OCI-LY1 (cell line): ENCODE measurements at regions not wholly inside any gene's neighbourhood (a gene's known extent, or its start where the extent isn't known, plus 50 kb on each side); places are given as distances from the start of the nearest gene placed in this dataset.

Experiments
- EZH2 ChIP-seq: fragments of 200-600 bp; sonication (generic), shearing (Covaris generic); IDR thresholded peaks from 2 replicates; pipeline ENCODE4 v1.8.0; 2017; ENCODE audit warnings: borderline replicate concordance, mixed run types, mild to moderate bottlenecking, antibody characterized with exemption, low read length, moderate library complexity, mixed read lengths
- TF ChIP-seq, protein P1 (sequence below): fragments of 200-600 bp; sonication (generic), shearing (Covaris generic); IDR thresholded peaks from 2 replicates; pipeline ENCODE4 v1.5.1; 2017; ENCODE audit warnings: mild to moderate bottlenecking, antibody characterized with exemption, low read length, moderate library complexity, mixed read lengths

DNA sequence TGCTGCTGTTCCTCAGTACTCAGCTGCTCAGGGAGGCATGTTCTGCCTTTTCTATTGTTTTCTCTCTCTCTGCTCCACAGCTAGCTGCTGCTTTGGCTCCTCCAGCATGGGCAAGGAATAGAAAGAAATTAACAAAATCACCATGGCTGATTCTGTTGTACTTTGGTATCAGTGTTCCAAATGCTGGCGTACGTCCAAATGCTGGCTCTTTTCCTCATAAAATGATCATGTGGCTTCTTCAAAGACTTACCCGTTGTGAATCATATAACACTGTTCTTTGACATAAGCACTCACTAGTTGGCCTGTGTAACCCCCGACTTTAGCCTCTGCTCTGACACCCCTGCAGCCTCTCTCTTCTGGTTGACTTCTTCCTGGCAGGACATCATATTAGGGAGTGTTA, 547.6 kb downstream of the CPS1 start:
- TF ChIP-seq, protein P1, sequence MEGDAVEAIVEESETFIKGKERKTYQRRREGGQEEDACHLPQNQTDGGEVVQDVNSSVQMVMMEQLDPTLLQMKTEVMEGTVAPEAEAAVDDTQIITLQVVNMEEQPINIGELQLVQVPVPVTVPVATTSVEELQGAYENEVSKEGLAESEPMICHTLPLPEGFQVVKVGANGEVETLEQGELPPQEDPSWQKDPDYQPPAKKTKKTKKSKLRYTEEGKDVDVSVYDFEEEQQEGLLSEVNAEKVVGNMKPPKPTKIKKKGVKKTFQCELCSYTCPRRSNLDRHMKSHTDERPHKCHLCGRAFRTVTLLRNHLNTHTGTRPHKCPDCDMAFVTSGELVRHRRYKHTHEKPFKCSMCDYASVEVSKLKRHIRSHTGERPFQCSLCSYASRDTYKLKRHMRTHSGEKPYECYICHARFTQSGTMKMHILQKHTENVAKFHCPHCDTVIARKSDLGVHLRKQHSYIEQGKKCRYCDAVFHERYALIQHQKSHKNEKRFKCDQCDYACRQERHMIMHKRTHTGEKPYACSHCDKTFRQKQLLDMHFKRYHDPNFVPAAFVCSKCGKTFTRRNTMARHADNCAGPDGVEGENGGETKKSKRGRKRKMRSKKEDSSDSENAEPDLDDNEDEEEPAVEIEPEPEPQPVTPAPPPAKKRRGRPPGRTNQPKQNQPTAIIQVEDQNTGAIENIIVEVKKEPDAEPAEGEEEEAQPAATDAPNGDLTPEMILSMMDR, result no peak
- TF ChIP-seq EZH2, result no peak
